ENCODE measurements at regions not wholly inside any gene's neighbourhood (a gene's known extent, or its start where the extent isn't known, plus 50 kb on each side); places are given as distances from the start of the nearest gene placed in this dataset.
"Not testable (repeated sequence)": the region's sequence is repeated elsewhere in the genome, so short reads cannot be mapped to it uniquely, and the experiment has no call there.

GRCh38 chr12:24631676-24632426 lies 317.1 kb downstream of the BCAT1 start:
- H3K27ac Mint-ChIP-seq (ENCODE audit: unreplicated experiment) = no peak overlapping the region
- H3K4me1 Mint-ChIP-seq (ENCODE audit: unreplicated experiment) = peaks cover 4% of the 10 kb centered on the region
- H3K27me3 Mint-ChIP-seq (ENCODE audit: unreplicated experiment) = no peaks in the 10 kb centered on the region
- no peak overlapping the region for H3K4me3 Mint-ChIP-seq (ENCODE audit: unreplicated experiment)
- no peak for DNase-seq (ENCODE audit: extremely low spot score, unreplicated experiment)
- TF ChIP-seq, protein P1, sequence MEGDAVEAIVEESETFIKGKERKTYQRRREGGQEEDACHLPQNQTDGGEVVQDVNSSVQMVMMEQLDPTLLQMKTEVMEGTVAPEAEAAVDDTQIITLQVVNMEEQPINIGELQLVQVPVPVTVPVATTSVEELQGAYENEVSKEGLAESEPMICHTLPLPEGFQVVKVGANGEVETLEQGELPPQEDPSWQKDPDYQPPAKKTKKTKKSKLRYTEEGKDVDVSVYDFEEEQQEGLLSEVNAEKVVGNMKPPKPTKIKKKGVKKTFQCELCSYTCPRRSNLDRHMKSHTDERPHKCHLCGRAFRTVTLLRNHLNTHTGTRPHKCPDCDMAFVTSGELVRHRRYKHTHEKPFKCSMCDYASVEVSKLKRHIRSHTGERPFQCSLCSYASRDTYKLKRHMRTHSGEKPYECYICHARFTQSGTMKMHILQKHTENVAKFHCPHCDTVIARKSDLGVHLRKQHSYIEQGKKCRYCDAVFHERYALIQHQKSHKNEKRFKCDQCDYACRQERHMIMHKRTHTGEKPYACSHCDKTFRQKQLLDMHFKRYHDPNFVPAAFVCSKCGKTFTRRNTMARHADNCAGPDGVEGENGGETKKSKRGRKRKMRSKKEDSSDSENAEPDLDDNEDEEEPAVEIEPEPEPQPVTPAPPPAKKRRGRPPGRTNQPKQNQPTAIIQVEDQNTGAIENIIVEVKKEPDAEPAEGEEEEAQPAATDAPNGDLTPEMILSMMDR (IDR thresholded peaks at IDR 0.05) = no peak
- H3K36me3 Mint-ChIP-seq (ENCODE audit: unreplicated experiment) = no peaks in the 10 kb centered on the region
- H3K9me3 Mint-ChIP-seq (ENCODE audit: unreplicated experiment) = peaks cover 7% of the 10 kb centered on the region

- peaks cover 7% of the 10 kb centered on the region for H3K9me3 Mint-ChIP-seq (ENCODE audit: unreplicated experiment)
- H3K27ac Mint-ChIP-seq (ENCODE audit: unreplicated experiment) = no peak overlapping the region
- TF ChIP-seq, protein P1 (IDR thresholded peaks at IDR 0.05) = no peak
- H3K27me3 Mint-ChIP-seq (ENCODE audit: unreplicated experiment) = no peaks in the 10 kb centered on the region
- H3K36me3 Mint-ChIP-seq (ENCODE audit: unreplicated experiment) = no peaks in the 10 kb centered on the region
- peaks cover 4% of the 10 kb centered on the region for H3K4me1 Mint-ChIP-seq (ENCODE audit: unreplicated experiment)
- H3K4me3 Mint-ChIP-seq (ENCODE audit: unreplicated experiment) = no peak overlapping the region
- no peak for DNase-seq (ENCODE audit: extremely low spot score, unreplicated experiment)
These were observed 318.0 kb downstream of the BCAT1 start for GRCh38 chr12:24630856-24631255.

DNA sequence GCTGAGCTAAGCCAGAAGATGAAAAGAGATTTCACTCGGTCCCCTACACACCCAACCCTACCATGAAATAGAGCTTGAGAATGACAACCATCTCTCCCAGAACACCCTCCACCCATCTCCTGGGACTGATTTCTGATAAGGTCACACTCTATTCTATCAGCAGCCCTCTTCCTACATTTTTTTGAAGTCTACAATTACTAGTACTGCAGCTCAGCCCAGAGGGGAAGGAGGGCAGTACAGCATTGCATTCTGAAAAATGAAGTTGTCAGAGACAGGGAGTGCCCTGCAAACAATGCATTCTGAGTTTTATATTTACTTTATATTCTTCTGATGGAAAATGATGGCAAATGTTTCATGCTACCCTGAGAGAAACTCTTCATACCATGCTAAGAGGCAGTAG lies 318.5 kb downstream of the BCAT1 start:
- peaks cover 7% of the 10 kb centered on the region for H3K9me3 Mint-ChIP-seq (ENCODE audit: unreplicated experiment)
- no peak overlapping the region for H3K4me3 Mint-ChIP-seq (ENCODE audit: unreplicated experiment)
- H3K27ac Mint-ChIP-seq (ENCODE audit: unreplicated experiment) = no peak overlapping the region
- H3K27me3 Mint-ChIP-seq (ENCODE audit: unreplicated experiment) = no peaks in the 10 kb centered on the region
- no peak for DNase-seq (ENCODE audit: extremely low spot score, unreplicated experiment)
- TF ChIP-seq, protein P1 (IDR thresholded peaks at IDR 0.05) = peak; percentile 23
- H3K36me3 Mint-ChIP-seq (ENCODE audit: unreplicated experiment) = no peaks in the 10 kb centered on the region
- peaks cover 4% of the 10 kb centered on the region for H3K4me1 Mint-ChIP-seq (ENCODE audit: unreplicated experiment)

GRCh38 chr12:24625103-24625502 lies 323.8 kb downstream of the BCAT1 start:
- TF ChIP-seq, protein P1 (IDR thresholded peaks at IDR 0.05) = no peak
- no peak overlapping the region for H3K4me3 Mint-ChIP-seq (ENCODE audit: unreplicated experiment)

DNA sequence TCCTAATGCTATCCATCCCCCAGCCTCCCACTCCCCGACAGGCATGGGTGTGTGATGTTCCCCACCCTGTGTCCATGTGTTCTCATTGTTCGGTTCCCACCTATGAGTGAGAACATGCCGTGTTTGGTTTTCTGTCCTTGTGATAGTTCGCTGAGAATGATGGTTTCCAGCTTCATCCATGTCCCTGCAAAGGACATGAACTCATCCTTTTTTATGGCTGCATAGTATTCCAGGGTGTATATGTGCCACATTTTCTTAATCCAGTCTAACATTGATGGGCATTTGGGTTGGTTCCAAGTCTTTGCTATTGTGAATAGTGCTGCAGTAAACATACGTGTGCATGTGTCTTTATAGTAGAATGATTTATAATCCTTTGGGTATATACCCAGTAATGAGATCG lies 328.9 kb downstream of the BCAT1 start:
- H3K27me3 Mint-ChIP-seq (ENCODE audit: unreplicated experiment); H3K4me3 Mint-ChIP-seq (ENCODE audit: unreplicated experiment); H3K27ac Mint-ChIP-seq (ENCODE audit: unreplicated experiment); DNase-seq (ENCODE audit: extremely low spot score, unreplicated experiment); H3K9me3 Mint-ChIP-seq (ENCODE audit: unreplicated experiment); H3K36me3 Mint-ChIP-seq (ENCODE audit: unreplicated experiment): not testable (repeated sequence)
- H3K4me1 Mint-ChIP-seq (ENCODE audit: unreplicated experiment) = peaks cover 21% of the 10 kb centered on the region

More at GRCh38 chr12:24625103-24625502, 323.8 kb downstream of the BCAT1 start:
- DNase-seq (ENCODE audit: extremely low spot score, unreplicated experiment) = no peak
- Mint-ChIP-seq H3K27me3 (ENCODE audit: unreplicated experiment) (no peaks in the 10 kb centered on the region), H3K4me1 (ENCODE audit: unreplicated experiment) (no peaks in the 10 kb centered on the region), H3K27ac (ENCODE audit: unreplicated experiment) (no peak overlapping the region), H3K9me3 (ENCODE audit: unreplicated experiment) (peaks cover 12% of the 10 kb centered on the region), H3K36me3 (ENCODE audit: unreplicated experiment) (no peaks in the 10 kb centered on the region)
